DMS 273 (cell line): ENCODE measurements at regions not wholly inside any gene's neighbourhood (a gene's known extent, or its start where the extent isn't known, plus 50 kb on each side); places are given as distances from the start of the nearest gene placed in this dataset.
"Not testable (repeated sequence)": the region's sequence is repeated elsewhere in the genome, so short reads cannot be mapped to it uniquely, and the experiment has no call there.

Experiments
- DNase-seq: peaks from one replicate; lab custom pipeline; 2025; ENCODE audit not compliant: unreplicated experiment; lab: John Stamatoyannopoulos, UW

DNA sequence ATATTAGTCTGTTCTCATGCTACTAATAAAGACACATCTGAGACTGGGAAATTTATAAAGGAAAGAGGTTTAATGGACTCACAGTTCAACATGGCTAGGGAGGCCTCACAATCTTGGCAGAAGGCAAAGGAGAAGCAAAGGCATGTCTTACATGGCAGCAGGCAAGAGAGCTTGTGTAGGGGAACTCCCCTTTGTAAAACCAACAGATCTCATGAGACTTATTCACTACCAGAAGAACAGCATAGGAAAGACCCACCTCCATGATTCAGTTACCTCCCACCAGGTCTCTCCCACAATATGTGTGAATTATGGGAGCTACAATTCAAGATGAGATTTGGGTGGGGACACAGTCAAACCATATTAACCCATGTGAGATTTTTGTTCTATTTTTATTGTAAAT, 244.5 kb upstream of the TRIB2 start:
- not testable (repeated sequence) for DNase-seq

DNA sequence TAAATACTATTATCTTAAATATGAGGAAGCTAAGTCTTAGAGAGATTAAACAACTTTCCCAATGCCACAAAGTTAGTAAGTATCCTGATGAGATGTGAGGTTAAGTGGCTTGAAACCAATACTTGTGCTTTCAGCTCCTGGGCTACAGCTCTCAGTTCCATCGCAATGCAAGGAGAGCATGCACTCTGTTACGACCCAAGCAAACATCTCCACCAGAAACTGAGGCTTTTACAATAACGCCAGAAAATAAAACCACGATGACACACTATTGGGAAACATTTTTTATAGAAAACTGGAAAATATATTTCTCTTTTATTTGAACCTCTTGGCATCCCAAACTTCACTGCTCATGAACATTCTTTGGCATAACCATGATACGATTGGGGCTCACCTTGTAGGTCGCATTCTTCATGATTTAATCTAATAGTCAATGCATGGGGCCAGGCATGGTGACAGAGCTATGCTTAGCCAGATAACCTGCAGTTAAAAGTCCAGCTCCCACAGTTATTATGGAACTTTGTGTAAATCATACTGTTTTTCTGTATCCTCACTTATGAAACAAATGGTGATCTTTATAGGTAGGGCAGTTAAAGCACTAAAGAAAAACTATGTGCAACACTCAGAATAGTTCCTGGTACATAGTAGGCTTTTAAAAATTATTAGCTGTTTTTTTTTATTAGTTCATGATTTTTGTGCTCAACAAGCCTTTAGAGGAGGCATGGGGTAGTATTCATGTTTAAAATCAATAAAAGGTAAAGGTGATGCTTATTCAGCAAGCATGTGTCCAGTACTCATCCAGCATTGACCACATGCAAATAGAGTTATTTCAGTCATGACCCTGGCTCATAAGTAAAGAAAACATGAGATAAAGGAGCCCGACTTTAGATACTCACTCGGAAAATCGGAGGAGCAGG, 238.3 kb upstream of the TRIB2 start:
- no peak for DNase-seq

DNA sequence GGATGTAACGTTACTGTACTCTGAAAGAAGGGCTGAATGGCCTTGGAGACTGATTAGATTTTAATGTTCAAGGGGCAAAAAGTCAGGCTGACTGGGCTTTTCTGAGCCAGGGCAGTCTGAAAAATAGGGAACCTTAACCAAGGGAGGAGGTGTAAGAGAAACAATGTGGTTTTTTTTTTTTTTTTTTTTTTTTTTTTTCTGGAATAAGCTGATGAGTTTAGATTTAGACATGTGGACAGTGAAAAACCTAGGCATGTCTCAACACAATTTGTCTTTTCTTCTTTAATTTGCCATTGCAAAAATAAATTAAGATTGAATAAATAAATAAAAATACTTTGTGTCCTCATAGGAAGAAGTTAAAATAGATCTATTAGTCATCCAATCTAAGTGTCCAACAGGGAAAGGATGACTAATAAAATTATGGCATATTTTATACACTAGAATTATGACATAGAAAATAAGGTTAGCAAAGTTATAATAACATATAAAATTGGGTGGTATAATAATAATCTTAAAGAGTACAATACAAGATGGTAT, 237.6 kb upstream of the TRIB2 start:
- no peak for DNase-seq

DNA sequence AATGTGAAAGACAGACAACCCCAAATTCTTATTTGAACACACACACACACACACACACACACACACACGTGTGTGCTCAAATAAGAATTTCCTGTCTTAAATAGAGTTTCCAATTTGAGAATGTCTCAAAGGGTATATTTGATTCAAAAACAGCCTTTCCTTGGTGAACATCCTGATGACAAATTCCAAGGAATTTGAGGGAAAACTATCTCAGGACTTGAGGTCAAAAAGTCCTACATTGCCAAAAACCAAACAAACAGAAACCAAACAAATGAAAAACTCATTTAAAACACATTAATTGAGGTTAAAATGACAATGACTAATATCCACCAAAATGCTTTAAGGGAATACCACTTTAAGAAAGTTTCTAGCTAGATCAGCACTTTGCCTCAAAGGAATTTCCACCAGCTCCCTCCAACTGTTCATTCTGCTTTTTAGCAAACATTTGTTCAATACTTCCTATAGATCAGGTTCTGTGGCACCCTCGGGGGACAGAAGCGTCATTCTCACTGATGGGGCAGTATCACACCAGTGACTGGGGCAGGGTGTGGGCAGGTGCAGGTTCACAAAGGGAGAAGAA, 232.1 kb upstream of the TRIB2 start:
- no peak for DNase-seq

DNA sequence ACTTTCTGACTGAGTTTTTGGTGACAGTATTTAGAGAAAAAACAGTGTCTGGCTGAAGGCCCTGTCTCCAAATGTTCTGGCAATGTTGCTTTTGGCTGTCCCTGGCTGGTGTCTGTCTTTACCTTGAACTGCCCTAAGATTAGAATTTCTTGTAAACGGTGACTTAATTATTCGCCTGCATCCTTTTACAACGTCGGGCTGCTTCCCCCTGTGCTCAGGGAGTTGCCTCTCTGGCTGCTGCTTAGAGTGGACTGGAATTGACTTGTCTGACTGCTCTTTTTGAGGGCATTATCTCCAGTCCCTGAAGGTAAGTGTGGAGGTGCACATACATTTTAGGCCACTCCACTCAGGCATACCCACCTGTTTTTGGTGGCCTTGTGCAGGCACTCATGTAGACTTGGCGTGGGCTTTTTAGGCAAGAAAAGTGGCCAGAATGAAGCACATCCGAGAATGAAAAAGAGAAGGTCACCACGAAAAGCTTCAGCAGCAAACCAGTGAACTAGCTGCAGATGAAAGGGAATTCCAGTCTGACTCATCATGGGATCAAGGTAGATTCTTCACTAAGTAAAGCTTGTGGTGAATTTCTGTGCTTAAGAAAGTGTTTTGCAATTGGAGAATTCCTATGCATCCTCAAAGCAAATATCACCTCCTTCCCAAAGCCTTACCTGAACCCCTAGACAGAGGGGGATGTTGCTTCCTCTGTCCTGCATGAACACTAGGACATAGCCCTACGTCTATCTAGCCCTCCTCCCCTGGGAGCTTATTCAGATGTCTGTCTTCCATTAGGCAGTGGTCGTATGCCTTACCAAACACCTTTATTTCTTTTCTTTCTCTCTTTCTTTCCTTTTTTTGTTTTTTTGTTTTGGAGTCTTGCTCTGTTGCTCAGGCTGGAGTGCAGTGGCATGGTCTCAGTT, 230.3 kb upstream of the TRIB2 start:
- no peak for DNase-seq

DNA sequence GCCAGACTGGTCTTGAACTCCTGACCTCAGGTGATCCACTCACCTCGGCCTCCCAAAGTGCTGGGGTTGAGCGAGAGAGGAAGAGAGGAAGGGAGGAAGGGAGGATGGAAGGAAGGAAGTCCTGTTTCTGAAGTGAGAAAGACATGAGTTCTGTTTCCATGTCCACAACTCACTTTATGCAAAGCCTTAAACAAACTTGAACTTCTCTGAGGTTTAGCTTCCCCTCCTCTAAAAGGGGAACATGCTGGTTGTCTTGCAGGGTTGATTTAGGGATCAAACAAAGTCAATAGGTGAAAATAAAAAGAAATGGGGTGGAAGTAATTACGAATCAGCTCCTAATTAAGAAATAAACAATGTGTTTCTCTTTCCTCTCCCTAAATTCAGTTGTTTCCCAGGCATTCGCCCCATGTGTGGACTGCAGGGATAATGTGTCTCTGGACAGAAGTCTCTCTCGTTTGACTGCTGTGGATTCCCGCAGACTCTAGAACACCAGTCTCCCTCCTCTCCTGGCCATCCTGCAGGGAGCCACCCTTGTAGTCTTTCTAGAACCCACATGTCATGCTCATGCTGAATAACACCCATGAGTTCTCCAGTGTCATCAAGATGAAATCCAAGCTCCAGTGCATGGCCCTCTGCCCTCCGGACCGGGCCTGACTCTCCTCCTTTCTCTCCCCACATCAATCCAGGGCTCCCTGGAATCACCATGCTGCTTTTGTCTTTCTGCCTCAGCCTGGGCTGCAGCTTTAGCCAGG, 229.3 kb upstream of the TRIB2 start:
- DNase-seq = no peak

DNA sequence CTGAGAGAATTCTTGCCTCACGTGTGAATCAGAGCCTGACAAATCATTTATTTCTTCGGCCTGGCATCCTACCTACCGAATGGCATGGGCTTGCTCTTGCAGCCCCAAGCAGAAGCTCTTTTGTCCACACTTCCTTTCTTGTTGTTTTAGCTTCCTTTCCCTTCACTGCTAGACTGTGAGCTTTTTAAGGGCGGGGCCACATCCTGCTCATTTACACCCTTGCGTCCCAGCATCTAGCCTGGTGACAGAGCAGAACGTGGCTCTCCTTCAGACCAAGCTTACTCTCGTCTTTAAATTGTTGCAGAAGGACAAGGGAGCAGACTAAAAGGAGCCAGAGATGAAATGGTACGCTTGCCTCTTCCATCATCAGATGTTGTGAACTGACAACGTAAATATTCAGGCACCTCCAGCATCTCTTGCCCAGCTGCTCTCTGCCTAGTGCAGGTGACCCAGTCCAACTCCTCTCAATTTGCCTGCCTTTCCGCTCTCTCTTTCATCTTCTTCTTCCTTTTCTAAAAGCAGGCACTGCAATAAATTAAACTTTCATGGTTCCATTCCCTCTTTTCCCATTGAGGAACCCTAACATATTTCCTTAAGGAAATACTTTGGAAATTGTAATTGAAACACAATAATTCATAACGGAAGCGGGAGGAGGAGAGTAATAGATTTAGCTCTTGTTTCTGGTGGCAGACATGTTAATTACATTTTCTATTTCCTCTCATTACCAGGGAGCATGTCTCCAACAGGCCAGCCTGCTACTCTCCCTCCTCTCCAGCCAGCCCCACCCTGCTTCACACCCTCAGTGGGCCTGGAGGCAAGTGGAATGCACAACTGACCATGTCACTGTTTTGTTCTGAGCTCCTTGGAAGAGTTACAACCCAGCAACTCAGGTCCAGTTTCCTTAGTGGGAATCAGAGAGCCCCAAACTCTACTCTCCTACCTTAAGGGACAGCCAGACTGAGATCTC, 228.1 kb upstream of the TRIB2 start:
- DNase-seq = no peak

DNA sequence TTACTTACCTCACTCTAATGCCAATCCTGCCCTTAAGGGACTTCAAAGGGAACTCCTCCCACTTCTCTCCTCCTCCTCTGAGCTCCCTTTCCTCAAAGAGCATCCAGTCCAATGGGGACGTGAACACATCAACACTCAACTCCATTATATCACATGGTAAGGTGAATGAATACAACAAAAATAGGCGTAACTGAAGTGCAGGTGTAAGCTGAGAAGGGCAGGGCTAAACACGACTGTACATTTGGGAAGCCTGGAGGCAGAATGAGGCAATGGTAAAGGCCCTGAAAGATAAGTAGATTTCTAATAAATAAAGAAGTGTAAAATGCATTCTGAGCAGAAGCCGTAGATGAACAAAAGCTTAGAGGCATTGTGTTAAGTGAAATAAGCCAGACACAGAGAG, 226.1 kb upstream of the TRIB2 start:
- DNase-seq = no peak

DNA sequence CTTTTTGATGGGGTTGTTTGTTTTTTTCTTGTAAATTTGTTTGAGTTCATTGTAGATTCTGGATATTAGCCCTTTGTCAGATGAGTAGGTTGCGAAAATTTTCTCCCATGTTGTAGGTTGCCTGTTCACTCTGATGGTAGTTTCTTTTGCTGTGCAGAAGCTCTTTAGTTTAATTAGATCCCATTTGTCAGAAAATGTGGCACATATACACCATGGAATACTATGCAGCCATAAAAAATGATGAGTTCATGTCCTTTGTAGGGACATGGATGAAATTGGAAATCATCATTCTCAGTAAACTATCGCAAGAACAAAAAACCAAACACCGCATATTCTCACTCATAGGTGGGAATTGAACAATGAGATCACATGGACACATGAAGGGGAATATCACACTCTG, 224.4 kb upstream of the TRIB2 start:
- DNase-seq = not testable (repeated sequence)

DNA sequence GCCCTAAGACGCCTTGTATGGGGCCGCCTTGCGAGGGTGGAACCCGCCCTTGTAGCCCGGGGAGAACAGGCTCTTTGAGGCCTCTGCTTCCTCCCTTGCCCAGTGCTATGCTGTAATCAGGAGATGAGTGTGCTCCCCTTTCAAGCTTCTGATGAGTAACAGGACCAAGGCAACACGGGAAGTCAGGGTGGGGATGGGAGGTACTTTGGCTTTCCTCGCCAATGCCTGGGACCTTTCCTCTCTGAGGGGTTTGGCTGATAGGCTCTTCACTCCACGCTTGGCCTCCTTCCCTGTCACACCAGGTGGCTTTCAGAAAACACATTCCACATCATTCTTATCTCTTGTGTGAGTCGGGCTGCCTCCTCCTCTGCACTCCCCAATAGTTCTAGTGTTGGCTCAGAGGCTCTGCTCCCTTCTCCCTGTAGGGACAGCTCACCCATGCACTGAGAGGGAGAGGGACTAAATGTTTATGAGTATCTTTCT, 223.7 kb upstream of the TRIB2 start:
- no peak for DNase-seq

DNA sequence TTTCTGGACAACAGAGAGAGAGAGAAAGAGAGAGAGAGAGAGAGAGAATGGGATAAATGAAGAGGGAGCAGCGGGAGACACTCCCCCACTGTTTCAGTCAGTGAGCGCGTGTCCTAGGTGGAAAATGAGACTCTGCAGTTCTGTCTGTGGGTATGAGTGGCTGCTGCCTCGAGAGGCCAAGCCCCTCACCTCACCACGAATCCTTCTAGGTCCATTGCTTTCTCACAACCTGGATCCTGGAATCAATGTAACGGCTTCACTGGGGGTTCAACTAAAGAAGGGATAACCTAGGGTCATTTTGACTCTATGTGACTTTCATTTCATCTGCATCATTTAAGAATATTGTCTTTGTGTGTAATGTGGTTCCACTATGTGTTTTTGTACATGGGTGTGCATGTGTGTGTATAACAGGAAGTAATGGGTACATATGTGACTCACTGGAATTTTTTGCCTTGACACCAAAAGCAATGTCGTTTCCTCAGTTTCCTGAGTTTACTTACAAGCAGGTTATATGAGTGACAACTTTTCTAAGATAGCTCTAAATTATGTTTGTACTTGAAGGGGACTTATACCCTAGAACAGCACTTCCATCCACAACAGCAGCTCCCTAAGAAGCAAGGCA, 221.4 kb upstream of the TRIB2 start:
- DNase-seq = no peak

DNA sequence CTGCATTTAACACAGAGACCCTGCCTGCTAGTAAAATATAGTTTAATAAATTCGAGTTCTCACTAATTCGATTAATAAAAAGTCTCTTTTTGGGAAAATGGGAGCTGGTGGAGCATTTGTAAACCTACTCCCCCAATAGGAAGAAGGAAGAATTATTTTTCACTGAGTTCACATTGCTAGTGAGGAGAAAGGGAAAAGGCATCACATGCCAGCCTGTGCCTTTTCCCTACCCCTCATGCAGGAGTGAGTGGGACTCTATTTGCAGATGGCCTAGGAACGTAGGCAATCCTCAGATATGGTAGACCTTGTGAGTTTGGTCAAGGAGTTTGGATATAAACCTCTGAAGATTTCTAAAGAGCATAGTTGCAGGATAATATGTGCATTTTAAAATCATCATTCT, 218.4 kb upstream of the TRIB2 start:
- no peak for DNase-seq

DNA sequence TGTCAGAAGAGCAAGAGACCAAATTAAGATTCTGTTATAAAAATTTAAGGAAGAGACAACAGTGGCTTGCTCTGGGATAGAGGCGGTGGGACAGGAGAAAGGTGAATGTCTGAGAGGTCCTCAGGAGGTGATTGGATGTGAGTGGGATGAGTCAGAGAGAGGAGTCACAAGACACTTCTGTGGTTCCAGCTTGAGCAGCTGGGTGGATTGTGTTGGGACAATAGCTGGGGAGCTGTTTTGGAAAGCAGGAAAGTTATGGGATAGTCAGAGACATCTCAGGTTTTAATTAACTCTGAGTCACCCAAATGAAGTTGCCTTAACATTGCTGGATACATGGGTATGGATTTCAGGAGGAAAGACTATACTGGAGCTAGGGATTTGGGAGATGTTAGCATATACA, 218.0 kb upstream of the TRIB2 start:
- DNase-seq = peak; percentile 18

DNA sequence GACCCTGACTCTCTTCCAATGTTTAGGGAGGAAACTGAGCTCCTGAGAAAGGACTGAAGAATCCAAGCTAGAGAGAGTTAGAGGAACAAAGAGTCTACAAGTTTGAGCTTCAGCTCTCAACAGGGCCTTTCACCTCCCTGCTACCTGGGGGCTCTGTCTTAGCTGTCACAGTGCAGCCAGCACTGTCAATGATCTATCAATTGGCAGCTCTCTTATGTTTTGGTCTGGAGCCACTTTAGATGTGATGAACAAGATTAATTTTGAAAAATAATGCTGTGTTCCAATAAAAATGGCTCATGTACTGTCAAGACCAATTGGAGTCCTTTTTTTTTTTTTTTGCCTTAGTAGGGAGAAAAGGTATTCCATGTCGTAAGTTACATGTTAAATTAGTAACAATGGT, 215.8 kb upstream of the TRIB2 start:
- DNase-seq = no peak

DNA sequence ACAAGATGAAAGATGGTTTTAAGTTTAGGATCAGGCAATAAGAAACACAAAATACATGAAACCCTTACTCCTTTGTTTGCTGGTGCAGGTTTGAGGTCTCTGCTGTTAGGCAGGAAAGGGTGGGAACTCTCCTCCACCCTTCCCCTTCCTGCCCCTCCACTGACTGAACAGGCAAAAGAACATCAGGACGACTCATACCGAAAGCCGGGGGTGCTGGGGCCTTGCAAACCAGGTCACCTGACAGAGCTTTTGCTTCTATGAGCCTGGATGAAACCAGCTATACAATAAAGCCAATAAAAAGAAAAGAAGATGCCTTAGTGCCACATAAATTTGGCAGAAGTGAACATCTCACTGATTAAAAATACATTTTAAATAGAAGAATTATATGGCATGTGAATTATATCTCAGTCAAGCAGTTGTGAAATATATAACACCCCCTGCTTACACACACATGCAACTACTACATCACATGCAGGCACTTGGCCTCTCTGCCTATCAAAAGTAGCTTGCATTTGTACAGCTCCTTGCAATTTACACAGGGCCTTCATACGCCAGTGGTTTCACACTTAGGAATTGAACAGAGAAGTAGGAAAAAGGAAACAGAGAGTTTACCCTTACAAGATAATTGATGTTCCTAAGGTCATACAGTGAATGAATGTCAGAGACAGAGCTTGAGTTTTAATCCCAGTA, 215.1 kb upstream of the TRIB2 start:
- DNase-seq = no peak

DNA sequence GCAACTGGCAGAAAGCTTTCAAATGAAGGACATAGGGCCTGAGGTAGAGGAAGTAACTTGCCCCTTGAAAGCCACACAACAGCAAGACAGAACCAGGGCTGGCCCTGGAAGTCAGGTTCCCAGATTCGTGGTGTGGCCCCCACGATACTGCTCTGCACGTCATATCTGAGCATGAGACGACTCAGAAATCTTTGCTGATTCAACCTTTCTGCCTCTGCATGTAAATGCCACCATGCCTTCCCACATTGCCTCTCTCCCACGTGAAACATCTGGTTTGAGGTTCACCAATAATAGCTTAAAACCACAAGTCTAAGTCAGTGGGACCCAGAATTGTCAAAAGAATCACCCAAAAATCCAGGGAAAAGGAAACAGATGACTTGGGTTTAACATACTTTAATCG, 214.0 kb upstream of the TRIB2 start:
- DNase-seq = no peak

DNA sequence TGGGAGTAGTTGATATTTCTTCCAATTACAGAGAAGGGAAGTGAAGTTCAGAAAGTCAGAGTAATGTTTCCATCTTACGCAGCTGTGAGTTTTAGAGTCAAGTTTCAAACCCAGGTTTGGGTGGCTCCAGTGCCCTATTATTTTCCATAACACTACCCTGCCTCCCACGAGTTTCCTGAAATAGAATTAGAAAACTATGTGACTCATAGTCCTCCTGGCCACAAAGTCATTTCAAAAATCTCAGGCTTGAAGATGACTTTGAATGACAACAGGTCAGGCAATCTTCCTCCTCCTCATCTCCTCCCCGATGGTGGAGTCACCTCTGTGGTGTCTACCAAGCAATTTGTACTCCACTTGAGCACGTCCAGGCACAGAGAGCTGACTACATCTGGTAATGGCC, 212.3 kb upstream of the TRIB2 start:
- DNase-seq = no peak

DNA sequence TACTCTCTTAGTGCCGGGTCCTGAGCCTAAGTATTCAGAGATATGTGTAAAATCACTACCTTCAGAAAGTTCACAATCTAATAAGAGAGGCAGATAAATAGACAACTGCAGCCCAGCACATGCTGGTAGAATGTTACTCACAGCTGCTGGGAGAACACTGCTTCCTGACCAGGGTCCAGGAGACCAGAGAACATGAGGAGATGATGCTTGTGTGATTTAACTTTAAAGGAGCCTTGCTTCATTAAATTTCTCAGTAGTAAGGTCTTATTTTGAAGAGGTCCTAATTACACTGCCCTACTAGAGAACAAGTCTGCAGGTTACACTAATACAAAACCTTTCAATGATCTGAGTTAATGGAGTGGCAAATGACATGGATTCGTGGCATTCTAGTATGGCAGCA, 209.9 kb upstream of the TRIB2 start:
- DNase-seq = no peak
